ENCODE measurements at regions not wholly inside any gene's neighbourhood (a gene's known extent, or its start where the extent isn't known, plus 50 kb on each side); places are given as distances from the start of the nearest gene placed in this dataset.
"Not testable (repeated sequence)": the region's sequence is repeated elsewhere in the genome, so short reads cannot be mapped to it uniquely, and the experiment has no call there.

- no peak for DNase-seq (ENCODE audit: low spot score)
Measured at GRCh38 chr1:221878134-221878533, 136.2 kb upstream of the DUSP10 start.

GRCh38 chr1:221877311-221877710 is 135.4 kb upstream of the DUSP10 start:
- DNase-seq (ENCODE audit: low spot score): no peak

GRCh38 chr1:221875004-221875330 is 133.1 kb upstream of the DUSP10 start:
- no peak for DNase-seq (ENCODE audit: low spot score)

GRCh38 chr1:221874285-221875003 is 132.6 kb upstream of the DUSP10 start:
- DNase-seq (ENCODE audit: low spot score): no peak

GRCh38 chr1:221873673-221874072 is 131.8 kb upstream of the DUSP10 start:
- DNase-seq (ENCODE audit: low spot score): no peak

- DNase-seq (ENCODE audit: low spot score): no peak
Measured at GRCh38 chr1:221871056-221871455, 129.2 kb upstream of the DUSP10 start.

- peak; percentile 35 for DNase-seq (ENCODE audit: low spot score)
Measured at GRCh38 chr1:221869779-221870178, 127.9 kb upstream of the DUSP10 start.

GRCh38 chr1:221868593-221869303 is 126.9 kb upstream of the DUSP10 start:
- DNase-seq (ENCODE audit: low spot score): peak; percentile 29

- DNase-seq (ENCODE audit: low spot score): no peak
Measured at GRCh38 chr1:221867003-221867402, 125.1 kb upstream of the DUSP10 start.

- DNase-seq (ENCODE audit: low spot score): no peak
Measured at GRCh38 chr1:221865808-221866207, 123.9 kb upstream of the DUSP10 start.

- no peak for DNase-seq (ENCODE audit: low spot score)
Measured at GRCh38 chr1:221863635-221864034, 121.7 kb upstream of the DUSP10 start.

GRCh38 chr1:221862971-221863370 is 121.1 kb upstream of the DUSP10 start:
- no peak for DNase-seq (ENCODE audit: low spot score)

GRCh38 chr1:221858818-221859611 is 117.1 kb upstream of the DUSP10 start:
- DNase-seq (ENCODE audit: low spot score): peak; percentile 45

- DNase-seq (ENCODE audit: low spot score): not testable (repeated sequence)
Measured at GRCh38 chr1:221857094-221857444, 115.2 kb upstream of the DUSP10 start.

GRCh38 chr1:221856228-221857093 is 114.6 kb upstream of the DUSP10 start:
- DNase-seq (ENCODE audit: low spot score): no peak

- DNase-seq (ENCODE audit: low spot score): no peak
Measured at GRCh38 chr1:221855156-221855555, 113.3 kb upstream of the DUSP10 start.

GRCh38 chr1:221851336-221851735 is 109.4 kb upstream of the DUSP10 start:
- DNase-seq (ENCODE audit: low spot score): no peak

GRCh38 chr1:221850470-221851187 is 108.7 kb upstream of the DUSP10 start:
- DNase-seq (ENCODE audit: low spot score): no peak

GRCh38 chr1:221849897-221850296 is 108.0 kb upstream of the DUSP10 start:
- DNase-seq (ENCODE audit: low spot score): no peak

- DNase-seq (ENCODE audit: low spot score): no peak
Measured at GRCh38 chr1:221849110-221849509, 107.2 kb upstream of the DUSP10 start.

GRCh38 chr1:221847676-221848075 is 105.8 kb upstream of the DUSP10 start:
- DNase-seq (ENCODE audit: low spot score): no peak
